ENCODE measurements at regions not wholly inside any gene's neighbourhood (a gene's known extent, or its start where the extent isn't known, plus 50 kb on each side); places are given as distances from the start of the nearest gene placed in this dataset.

DNA sequence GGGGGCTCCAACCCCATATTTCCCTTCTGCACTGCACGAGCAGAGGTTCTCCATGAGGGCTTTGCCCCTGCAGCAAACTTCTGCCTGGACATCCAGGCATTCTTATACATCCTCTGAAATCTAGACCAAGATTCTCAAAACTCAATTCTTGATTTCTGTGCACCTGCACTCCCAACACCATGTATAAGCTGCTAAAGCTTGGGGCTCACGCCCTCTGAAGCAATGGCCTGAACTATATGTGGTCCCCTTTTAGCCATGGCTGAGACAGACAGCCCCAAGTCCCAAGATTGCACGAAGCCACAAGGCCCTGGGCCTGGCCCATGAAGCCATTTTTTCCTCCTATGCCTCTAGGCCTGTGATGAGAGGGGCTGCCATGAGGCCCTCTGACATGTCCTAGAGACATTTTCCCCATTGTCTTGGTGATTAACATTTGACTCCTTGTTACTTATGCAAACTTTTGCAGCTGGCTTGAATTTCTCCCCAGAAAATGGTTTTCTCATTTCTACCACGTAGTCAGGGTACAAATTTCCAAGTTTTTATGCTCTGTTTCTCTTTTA lies 468.0 kb upstream of the SLIT2 start:
- Histone ChIP-seq H3K23me2 (ENCODE audit: insufficient read length, low read depth, low read length, poor library complexity, severe bottlenecking) (no peaks in the 10 kb centered on the region), H3T11ph (ENCODE audit: low read length) (no peak overlapping the region), H2BK12ac (ENCODE audit: insufficient read length, low read depth, low read length) (no peak overlapping the region), H3K4me1 (ENCODE audit: insufficient read depth, low read length) (no peaks in the 10 kb centered on the region), H2BK20ac (ENCODE audit: low read depth, low read length, poor library complexity, severe bottlenecking) (no peak overlapping the region), H4K91ac (ENCODE audit: insufficient read length, low read depth, low read length) (no peak overlapping the region), H4K20me1 (ENCODE audit: control insufficient read depth, insufficient read depth, insufficient read length) (no peaks in the 10 kb centered on the region), H3K23ac (ENCODE audit: insufficient read length, low read depth, low read length) (no peak overlapping the region), H3K4me2 (ENCODE audit: insufficient read depth, insufficient read length, low read length) (no peak overlapping the region), H3K79me1 (ENCODE audit: insufficient read depth, low read depth, low read length, poor library complexity, severe bottlenecking) (no peaks in the 10 kb centered on the region), H2AK5ac (ENCODE audit: insufficient read length, low read length) (no peak overlapping the region), H2BK5ac (ENCODE audit: insufficient read length, low read length) (no peak overlapping the region), H3K27ac (ENCODE audit: insufficient read length, low read depth, low read length) (no peak overlapping the region), H2BK15ac (ENCODE audit: low read depth, low read length) (no peak overlapping the region), H2AFZ (ENCODE audit: low read length) (no peak overlapping the region), H3K9me3 (ENCODE audit: control insufficient read depth, low read depth, low read length) (peaks cover 10% of the 10 kb centered on the region), H2BK120ac (ENCODE audit: low read depth, low read length, poor library complexity, severe bottlenecking) (no peak overlapping the region), H3K4ac (ENCODE audit: low read depth, low read length) (no peak overlapping the region), H3K14ac (ENCODE audit: insufficient read depth, low read length) (no peak overlapping the region), H4K8ac (replicated peaks; ENCODE audit: insufficient read length, low read depth, low read length) (no peak overlapping the region), H3K79me2 (ENCODE audit: insufficient read depth, low read length) (no peaks in the 10 kb centered on the region), H3K56ac (ENCODE audit: insufficient read length, low read depth, low read length) (no peak overlapping the region), H3K27me3 (ENCODE audit: insufficient read depth, low read length) (no peaks in the 10 kb centered on the region), H4K5ac (ENCODE audit: insufficient read length, low read depth, low read length) (no peak overlapping the region), H3K18ac (ENCODE audit: insufficient read length, low read depth, low read length) (no peak overlapping the region), H3K9ac (ENCODE audit: extremely low read depth, insufficient read length, low read length) (no peak overlapping the region)
- H3K27me3 Mint-ChIP-seq (ENCODE audit: low read depth) = no peaks in the 10 kb centered on the region
- no peak for DNase-seq
- H3K4me3 Mint-ChIP-seq = no peak overlapping the region
- H3K36me3 Mint-ChIP-seq (ENCODE audit: insufficient read depth in 1 of 3, low read depth in 3 of 3) = peaks cover 15 to 26% (median 19%) of the 10 kb centered on the region in 3 experiments; a peak in 6 of 7 replicates
- H3K27ac Mint-ChIP-seq = no peak overlapping the region
- TF ChIP-seq, protein P1, sequence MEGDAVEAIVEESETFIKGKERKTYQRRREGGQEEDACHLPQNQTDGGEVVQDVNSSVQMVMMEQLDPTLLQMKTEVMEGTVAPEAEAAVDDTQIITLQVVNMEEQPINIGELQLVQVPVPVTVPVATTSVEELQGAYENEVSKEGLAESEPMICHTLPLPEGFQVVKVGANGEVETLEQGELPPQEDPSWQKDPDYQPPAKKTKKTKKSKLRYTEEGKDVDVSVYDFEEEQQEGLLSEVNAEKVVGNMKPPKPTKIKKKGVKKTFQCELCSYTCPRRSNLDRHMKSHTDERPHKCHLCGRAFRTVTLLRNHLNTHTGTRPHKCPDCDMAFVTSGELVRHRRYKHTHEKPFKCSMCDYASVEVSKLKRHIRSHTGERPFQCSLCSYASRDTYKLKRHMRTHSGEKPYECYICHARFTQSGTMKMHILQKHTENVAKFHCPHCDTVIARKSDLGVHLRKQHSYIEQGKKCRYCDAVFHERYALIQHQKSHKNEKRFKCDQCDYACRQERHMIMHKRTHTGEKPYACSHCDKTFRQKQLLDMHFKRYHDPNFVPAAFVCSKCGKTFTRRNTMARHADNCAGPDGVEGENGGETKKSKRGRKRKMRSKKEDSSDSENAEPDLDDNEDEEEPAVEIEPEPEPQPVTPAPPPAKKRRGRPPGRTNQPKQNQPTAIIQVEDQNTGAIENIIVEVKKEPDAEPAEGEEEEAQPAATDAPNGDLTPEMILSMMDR (conservative IDR thresholded peaks at IDR 0.05) = no peak
- WGBS (ENCODE audit: extremely low coverage, insufficient read length, low lambda C conversion rate) = no CpG with 5 or more reads among the region's 4 CpGs
- H3K4me1 Mint-ChIP-seq = no peaks in the 10 kb centered on the region
- H3K9me3 Mint-ChIP-seq = peaks cover 30 to 31% of the 10 kb centered on the region in 2 experiments
